ENCODE measurements at regions not wholly inside any gene's neighbourhood (a gene's known extent, or its start where the extent isn't known, plus 50 kb on each side); places are given as distances from the start of the nearest gene placed in this dataset.
"Not testable (repeated sequence)": the region's sequence is repeated elsewhere in the genome, so short reads cannot be mapped to it uniquely, and the experiment has no call there.

GRCh38 chr5:8685704-8686103 is 816.8 kb downstream of the MTRR start:
- no peak for FAIRE-seq
- no peak for DNase-seq (ENCODE audit: insufficient read length, low spot score)

GRCh38 chr5:8686707-8687106 is 817.8 kb downstream of the MTRR start:
- no peak for FAIRE-seq

DNA sequence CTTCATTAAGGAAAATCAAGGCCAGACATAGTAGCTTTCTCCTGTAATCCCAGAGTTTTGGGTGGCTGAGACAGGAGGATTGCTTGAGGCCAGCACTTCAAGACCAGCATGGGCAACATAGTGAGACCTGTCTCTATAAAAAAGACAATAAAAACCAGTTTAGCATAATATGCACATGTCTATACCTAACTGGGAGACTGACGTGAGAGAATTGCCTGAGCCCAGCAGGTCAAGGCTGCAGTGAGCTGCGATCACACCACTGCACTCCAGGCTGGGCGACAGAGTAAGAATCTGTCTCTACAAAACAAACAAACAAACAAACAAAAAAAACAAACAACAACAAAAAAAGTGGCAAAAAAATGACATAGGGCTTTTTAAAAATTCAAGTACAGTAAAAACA is 820.8 kb downstream of the MTRR start:
- FAIRE-seq: no peak
- no peak for DNase-seq (ENCODE audit: insufficient read length, low spot score)

More at GRCh38 chr5:8686707-8687106, 817.8 kb downstream of the MTRR start:
- DNase-seq (ENCODE audit: insufficient read length, low spot score): no peak

- DNase-seq (ENCODE audit: insufficient read length, low spot score) (no peak), FAIRE-seq (no peak)
Observed at GRCh38 chr5:8691221-8691620, 822.3 kb downstream of the MTRR start.

- DNase-seq (ENCODE audit: insufficient read length, low spot score) (no peak), FAIRE-seq (no peak)
Observed at GRCh38 chr5:8693341-8693844, 824.4 kb downstream of the MTRR start.

- FAIRE-seq (no peak), DNase-seq (ENCODE audit: insufficient read length, low spot score) (no peak)
Observed at GRCh38 chr5:8694545-8694944, 825.6 kb downstream of the MTRR start.

DNA sequence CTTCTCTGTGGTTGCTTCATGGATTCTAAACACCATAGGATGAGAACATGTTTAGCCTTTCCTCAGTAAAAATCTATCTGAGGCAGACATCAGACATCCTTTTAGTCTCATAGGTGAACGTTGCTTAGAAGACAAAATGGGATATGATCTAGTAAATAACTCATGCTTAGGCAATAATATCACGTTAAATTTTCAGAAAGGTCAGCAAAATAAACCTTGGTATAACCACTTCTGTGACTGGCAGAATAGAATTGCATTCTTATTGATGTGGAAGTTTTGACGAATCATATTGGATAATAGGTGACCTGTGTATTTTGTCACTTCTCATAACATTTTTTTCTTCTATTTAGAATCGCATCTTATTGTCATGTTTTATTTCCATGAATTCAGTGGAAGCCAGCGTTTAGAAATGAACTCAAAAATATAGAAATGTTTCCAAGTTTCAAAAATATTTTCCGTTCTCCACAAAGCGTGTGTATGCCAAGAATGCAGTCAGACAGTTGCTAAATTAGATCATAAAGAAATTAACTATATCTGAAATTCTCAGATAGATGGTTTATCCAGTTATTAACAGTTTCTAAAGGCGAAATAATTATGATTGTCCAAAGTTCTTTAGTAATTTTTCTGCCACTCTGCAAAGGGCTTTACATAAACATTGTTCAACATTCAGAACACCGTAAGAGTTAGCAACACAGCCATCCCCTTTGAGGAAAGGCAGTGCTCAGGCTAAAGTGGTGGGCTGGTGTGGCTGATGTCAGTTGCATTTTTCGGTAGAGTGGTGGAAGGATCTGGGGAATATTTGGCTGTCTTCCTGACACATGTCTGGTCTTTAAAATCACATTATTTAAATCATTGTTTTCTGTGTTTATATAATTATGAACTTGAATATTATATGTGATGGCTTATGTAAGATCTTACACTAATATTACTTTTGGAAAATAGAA is 827.2 kb downstream of the MTRR start:
- DNase-seq (ENCODE audit: insufficient read length, low spot score) (no peak), FAIRE-seq (no peak)

DNA sequence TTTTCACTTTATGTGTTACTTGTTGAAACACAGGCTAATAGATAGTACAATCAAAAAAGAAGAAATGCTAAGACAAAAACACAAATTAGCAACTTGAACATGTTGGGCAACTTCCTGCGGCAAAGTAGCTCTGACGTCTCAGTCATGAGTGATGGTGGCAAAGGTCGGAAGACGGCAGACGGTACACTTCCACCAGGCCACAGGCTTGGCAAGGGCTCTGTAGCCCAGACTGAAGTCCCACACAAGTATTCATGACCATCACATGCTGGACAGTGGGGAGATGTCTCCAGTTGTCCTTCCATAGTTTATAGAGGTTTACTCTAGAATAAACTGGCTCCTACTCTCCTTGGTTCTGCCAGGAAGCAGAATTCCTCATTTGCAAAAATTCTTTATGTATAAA is 831.3 kb downstream of the MTRR start:
- no peak for DNase-seq (ENCODE audit: insufficient read length, low spot score)
- no peak for FAIRE-seq

DNA sequence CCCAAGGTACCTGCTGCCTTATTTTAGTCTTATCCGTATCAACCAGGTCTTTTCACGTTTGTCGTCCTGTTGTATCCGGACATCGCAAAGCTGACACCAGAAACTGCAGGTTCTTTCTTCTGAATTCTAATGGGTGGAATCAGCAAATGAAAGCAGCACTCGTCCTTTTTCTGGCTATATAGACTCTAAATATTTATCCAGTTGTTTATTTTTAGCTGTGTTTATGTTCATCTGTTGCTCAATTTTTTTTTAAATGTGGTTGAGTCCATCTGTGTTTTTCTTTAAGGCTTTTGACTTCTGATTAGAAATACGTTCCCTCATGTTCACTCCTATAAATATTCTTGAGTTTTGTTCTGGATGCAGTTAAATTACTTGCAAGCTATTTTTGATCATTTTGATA is 831.7 kb downstream of the MTRR start:
- DNase-seq (ENCODE audit: insufficient read length, low spot score): no peak
- no peak for FAIRE-seq

DNA sequence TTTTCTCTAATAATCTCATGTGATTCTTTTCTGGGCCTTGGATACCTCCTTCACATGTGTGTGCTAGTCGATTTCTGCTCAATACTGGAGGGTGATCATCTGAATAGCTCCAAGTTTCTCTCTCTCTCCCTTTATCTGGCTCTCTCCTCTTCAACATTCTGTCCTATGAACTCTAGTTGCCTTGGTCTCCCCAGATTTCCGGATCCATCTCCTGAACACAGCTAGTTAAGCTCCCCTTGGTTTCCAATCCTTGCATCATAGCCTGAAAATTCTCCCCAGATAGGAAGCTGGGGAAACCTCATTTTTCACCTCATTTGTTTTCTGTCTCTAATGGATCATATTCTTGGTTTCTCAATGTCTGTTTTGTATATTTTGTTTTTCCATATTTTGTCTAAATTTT is 832.3 kb downstream of the MTRR start:
- DNase-seq (ENCODE audit: insufficient read length, low spot score): no peak

GRCh38 chr5:8710426-8710930 is 835.4 kb downstream of the SEMA5A start:
- FAIRE-seq: no peak
- no peak for DNase-seq (ENCODE audit: insufficient read length, low spot score)

More for the DNA sequence above, 832.3 kb downstream of the MTRR start:
- FAIRE-seq: no peak

GRCh38 chr5:8714198-8714597 is 831.7 kb downstream of the SEMA5A start:
- DNase-seq (ENCODE audit: insufficient read length, low spot score) (no peak), FAIRE-seq (peak; percentile 54)

DNA sequence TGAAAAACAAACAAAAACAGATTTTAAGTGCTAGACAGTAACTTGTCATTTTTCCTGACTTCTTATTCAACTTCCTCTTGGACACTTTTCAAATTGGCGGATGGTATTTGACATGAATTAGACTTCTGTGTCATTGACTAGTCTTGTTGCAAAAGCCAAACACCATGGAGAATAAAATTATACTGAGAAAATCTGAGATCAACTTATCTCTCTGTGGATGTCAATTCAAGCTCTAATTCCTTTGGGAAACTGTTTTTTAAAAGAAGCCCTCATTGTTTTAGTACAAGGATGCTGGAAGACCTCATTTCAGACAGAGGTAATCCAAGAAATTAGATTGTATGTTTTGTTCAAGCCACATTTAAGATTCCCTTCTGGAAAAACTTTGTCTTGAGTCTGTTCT is 831.0 kb downstream of the SEMA5A start:
- DNase-seq (ENCODE audit: insufficient read length, low spot score) (no peak), FAIRE-seq (no peak)

DNA sequence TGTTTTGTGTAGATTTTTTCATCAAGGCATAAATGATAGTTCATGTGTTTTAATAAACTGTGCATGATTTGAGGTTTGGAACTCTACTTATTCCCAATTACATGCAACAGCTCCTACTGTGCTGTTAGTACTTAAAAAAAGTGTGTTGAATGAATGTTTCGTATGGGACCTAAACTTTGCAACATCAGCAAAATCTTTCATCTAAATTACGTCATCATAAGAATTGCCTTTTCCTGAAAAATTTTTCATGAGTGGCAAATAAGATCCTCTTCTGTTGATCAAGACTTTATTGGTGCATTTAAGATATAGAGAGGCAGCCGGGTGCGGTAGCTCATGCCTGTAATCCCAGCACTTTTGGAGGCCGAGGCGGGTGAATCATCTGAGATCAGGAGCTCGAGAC is 826.1 kb downstream of the SEMA5A start:
- FAIRE-seq: no peak
- no peak for DNase-seq (ENCODE audit: insufficient read length, low spot score)

GRCh38 chr5:8720506-8720905 is 825.4 kb downstream of the SEMA5A start:
- FAIRE-seq (no peak), DNase-seq (ENCODE audit: insufficient read length, low spot score) (no peak)

DNA sequence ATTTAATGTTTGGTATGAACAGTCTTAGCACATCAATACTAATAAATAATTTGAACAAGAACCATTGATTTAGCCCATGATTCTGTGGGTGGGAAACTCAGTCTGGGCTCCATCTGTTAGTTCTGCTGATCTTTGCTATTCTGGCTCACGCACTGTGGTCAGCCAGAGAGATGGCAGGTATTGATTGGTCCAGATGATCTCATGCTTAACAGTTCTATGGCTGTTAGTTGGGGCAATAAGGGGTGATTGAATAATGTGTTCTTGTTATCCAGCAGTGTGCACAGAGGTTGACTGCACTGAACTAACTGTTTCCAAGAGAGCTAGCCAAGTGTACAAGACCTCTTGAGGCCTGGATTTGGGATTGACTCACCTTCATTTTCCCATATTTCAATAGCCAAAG is 824.3 kb downstream of the SEMA5A start:
- no peak for FAIRE-seq
- DNase-seq (ENCODE audit: insufficient read length, low spot score): no peak

DNA sequence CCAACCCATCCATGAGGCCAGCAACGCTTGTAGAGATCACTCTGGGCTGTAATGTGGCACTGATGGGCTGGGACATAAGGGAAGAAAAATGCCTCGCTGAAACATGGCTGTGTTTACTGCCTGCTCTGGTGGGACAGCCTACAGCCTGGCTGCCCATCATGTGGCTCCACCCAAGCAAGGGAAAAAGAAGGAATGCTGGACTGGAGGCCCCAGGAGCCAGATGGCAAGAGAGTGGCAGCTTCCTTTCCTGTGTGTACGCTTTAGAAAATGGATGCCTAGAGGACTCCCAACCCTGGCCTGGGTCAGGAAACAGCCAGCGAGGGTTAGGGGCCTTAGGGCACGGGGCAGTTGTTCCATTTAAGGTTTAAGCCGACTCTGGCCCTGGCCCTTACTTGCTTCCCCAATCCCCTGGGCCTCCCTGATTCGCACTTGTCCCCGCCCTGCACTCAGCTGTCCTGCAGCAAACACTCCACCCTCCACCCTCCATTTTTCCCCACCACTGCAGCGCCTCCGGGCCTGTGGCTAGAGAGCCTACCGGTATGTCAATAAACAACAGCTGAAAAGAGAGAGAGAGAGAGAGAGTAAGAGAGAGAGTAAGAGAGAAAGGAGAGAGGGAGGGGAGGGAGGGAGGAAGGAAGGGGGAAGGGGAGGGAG is 819.4 kb downstream of the SEMA5A start:
- DNase-seq (ENCODE audit: insufficient read length, low spot score): no peak
- peak; percentile 36 for FAIRE-seq

- no peak for FAIRE-seq
- no peak for DNase-seq (ENCODE audit: insufficient read length, low spot score)
Observed at GRCh38 chr5:8727396-8727795, 818.5 kb downstream of the SEMA5A start.

DNA sequence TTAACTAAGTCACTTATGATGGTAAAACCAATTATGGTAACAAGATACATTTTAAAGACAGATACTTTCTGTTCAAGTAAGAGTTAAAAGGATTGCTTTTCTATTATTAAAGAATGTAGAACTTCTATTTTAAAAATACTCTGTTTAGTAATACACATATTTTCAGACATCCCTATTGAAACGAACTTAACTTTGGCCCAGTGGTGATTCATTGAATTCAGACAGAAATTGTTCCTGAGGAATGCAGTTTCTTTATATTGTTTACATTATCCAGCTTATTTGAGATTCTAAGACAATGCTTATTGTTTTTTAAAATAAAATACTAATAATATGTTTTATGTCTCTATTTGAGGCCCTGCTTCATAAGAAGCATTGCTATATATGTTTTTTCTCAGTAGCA is 816.4 kb downstream of the SEMA5A start:
- FAIRE-seq: no peak
- DNase-seq (ENCODE audit: insufficient read length, low spot score): no peak

- FAIRE-seq (no peak), DNase-seq (ENCODE audit: insufficient read length, low spot score) (no peak)
Observed at GRCh38 chr5:8730194-8730593, 815.7 kb downstream of the SEMA5A start.

GRCh38 chr5:8731110-8731509 is 814.8 kb downstream of the SEMA5A start:
- not testable (repeated sequence) for DNase-seq (ENCODE audit: insufficient read length, low spot score); FAIRE-seq

DNA sequence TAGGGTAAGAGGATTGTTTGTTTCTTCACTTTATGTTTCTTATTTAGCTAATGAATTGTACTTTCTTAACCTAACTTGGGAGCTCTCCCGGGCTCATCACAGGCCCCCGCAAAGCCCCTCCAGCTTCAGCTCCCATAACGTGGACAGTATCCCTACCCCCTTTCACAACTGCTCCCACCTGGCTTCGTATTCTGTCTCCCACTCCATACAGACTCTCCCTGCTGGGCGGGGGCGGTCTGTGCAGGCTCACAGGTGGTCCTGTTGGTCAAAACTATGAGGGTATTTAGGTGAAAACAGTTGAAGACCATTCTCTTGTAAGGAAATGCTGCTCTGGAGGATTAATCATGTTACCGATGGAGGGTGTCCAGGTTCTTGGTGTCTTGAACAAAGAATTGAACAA is 805.3 kb downstream of the SEMA5A start:
- FAIRE-seq: peak; percentile 23
- no peak for DNase-seq (ENCODE audit: insufficient read length, low spot score)

All from HTR-8/SVneo (cell line).